ENCODE measurements at regions not wholly inside any gene's neighbourhood (a gene's known extent, or its start where the extent isn't known, plus 50 kb on each side); places are given as distances from the start of the nearest gene placed in this dataset.
"Not testable (repeated sequence)": the region's sequence is repeated elsewhere in the genome, so short reads cannot be mapped to it uniquely, and the experiment has no call there.

DNA sequence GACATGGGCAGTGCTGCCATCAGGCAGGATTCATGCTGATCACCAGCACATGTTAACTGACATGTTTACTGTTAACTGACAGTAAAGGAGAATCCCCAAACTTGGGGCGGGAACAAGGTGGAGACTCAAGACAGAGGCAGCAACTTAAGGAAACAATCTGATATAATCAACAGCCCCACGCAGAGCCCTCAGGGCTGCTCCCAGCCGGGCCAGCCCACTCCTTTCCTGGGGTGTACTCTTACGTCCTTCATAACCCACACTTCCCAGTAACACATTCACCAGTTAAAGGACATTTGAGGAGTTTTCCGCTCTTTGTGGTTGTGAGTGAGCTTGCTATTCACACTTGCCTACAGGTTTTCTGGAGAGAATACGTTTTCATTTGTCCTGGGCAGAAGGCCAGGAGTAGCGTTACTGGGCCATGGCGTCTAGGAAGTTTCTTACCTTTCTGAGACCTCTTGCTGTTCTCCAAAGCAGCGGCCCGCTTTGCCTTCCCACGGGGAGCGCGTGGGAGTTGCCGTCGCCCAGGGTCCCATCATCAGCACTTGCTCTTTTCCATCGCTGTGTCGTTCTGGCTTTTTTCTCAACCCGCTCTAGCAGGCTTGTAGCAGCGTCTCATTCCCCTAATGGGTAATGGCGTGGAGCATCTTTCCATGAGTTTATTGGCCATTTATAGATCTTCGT lies 56.4 kb downstream of the FOXF2 start:
- DNase-seq (ENCODE audit: low spot score) = no peak

- DNase-seq (ENCODE audit: low spot score) = no peak
Observed at GRCh38 chr6:1449896-1450295, 60.5 kb downstream of the FOXF2 start.

DNA sequence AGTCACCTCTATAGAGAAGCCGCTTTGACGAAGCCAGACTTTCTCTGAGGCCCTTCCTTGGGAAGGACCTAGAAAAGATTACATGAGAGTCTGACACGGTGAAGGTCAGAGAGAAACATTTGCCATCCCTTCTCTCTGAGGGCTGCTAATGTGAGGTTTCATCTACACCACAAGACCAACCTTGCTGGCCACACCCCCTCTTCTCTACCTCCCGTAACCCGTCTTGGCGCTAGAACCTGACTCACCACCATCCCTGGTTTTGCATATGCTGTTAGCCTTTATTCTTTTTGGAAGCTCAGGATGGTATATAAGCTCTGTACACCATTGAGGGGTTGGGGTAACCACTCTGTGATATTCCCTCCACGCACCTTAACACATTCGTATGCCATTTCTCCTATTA lies 63.6 kb downstream of the FOXF2 start:
- DNase-seq (ENCODE audit: low spot score) = no peak

GRCh38 chr6:1456816-1457215 lies 67.4 kb downstream of the FOXF2 start:
- DNase-seq (ENCODE audit: low spot score) = not testable (repeated sequence)

DNA sequence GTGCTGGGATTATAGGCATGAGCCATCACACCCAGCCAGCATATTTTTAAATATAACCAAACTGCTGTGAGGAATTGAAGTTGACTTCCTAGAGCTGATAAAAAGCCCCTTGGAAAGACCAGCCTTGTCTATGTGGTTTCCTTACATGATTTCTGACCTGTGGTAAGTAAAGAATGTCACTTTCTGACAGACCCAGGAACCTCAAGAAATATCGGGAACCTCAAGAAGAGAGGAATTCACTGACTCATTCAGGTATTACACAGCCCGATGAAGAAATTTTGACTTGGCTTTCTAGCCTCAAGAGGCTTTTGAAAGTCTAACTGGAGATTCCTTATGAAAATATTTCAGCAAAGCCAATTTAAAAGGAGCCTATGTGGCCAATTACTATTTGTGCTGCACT lies 71.8 kb downstream of the FOXF2 start:
- DNase-seq (ENCODE audit: low spot score) = no peak

GRCh38 chr6:1461736-1462135 lies 72.4 kb downstream of the FOXF2 start:
- no peak for DNase-seq (ENCODE audit: low spot score)

DNA sequence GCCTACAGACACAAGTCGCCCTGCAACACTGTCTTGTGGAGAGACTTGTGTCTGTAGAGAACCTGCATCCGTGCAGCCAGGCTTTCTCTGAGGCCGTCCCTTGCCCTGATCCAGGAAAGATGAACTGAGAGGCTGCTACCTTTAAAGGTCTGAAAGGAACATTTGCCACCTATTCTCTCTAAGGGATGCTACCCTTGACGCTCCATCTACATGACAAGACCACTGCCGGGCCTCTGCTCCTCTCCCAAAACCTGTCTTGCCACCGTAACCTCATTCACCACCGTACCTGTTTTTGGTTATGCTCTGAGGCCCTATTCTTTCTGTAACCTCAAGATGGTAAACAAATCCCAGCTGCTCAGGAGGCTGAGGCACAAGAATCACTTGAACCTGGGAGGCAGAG lies 73.9 kb downstream of the FOXF2 start:
- no peak for DNase-seq (ENCODE audit: low spot score)

GRCh38 chr6:1463751-1464426 lies 74.5 kb downstream of the FOXF2 start:
- no peak for DNase-seq (ENCODE audit: low spot score)

- DNase-seq (ENCODE audit: low spot score) = no peak
Observed at GRCh38 chr6:1464781-1465370, 75.5 kb downstream of the FOXF2 start.

DNA sequence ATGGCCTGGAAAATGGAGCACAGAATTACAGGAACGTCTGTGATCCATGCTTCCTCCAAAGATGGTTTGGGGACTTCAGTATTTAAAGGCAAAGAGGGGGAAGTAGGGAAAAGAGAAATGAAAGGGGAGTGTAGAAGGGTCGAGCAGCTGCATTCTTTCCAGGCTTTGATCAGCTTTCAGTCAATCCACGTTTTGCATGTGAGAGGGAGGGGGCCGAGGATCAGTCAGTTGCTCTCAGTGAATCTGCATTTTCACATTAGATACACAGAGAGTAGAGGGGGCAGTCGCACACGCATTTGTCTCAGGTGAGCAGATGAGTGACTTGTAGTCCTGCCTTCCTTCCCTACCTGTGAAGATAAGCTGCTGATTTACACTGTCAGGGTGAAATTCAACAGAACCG lies 78.8 kb downstream of the FOXF2 start:
- DNase-seq (ENCODE audit: low spot score) = no peak

GRCh38 chr6:1470040-1470439 lies 80.7 kb downstream of the FOXF2 start:
- no peak for DNase-seq (ENCODE audit: low spot score)

GRCh38 chr6:1472643-1473042 lies 83.3 kb downstream of the FOXF2 start:
- DNase-seq (ENCODE audit: low spot score) = no peak

DNA sequence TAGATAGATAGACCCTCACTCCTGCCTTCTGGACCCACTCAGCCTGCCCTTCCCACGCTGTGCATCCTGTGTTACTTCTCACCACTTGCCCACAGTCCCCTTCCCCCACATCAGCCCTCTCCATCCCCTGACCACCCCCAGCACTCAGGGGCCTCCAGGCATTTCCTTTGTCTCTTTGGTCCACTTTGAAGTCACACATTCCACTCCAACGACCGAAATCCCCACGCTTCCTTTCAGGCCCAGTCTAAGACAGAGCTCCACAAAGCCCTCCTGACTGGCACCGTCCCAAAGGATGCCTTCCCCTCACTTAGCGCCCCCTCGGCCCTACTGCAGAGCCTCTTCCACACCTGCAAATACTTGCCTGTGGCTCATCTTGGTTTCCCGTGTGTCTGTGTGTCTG lies 83.8 kb downstream of the FOXF2 start:
- no peak for DNase-seq (ENCODE audit: low spot score)

- DNase-seq (ENCODE audit: low spot score) = no peak
Observed at GRCh38 chr6:1473598-1473997, 84.2 kb downstream of the FOXF2 start.

- peak; percentile 14 for DNase-seq (ENCODE audit: low spot score)
Observed at GRCh38 chr6:1474205-1474604, 84.8 kb downstream of the FOXF2 start.

DNA sequence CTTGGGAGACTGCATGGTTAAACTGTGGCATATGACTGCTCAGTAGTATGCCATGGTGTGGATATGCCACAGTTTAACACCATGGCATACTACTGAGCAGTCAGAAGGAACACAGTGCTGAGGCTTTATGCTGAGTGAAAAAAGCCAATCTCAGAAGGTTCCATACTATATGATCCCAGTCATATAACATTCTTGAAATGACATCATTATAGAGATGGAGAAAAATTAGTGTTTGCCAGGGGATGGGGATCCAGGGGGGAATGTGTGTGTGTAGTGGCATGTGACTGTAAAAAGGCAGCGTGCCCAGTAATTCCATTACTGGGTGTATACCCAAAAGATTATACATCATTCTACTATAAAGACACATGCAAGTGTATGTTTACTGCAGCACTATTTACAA lies 85.8 kb downstream of the FOXF2 start:
- no peak for DNase-seq (ENCODE audit: low spot score)

- DNase-seq (ENCODE audit: low spot score) = no peak
Observed at GRCh38 chr6:1477432-1478090, 88.2 kb downstream of the FOXF2 start.

GRCh38 chr6:1478163-1478826 lies 88.9 kb downstream of the FOXF2 start:
- not testable (repeated sequence) for DNase-seq (ENCODE audit: low spot score)

DNA sequence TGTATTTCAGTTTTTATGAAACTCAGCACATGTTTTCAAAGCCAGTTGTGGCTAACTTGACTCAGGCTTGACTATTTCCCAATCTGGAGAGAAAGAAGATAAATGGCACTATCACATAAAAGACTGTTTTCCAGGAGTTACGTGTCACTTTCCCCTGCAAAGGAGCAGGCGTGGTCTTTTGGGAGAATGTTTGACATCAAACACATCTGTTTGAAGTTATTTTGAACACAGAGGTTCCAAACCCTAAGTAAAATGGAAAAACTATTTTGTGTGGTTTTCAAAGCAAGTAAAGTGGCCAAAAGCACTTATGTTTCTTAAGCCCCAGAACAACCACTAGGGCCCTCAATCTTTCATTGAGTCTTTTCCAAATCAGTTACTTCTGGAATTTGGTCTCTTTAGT lies 89.7 kb downstream of the FOXF2 start:
- DNase-seq (ENCODE audit: low spot score) = no peak

DNA sequence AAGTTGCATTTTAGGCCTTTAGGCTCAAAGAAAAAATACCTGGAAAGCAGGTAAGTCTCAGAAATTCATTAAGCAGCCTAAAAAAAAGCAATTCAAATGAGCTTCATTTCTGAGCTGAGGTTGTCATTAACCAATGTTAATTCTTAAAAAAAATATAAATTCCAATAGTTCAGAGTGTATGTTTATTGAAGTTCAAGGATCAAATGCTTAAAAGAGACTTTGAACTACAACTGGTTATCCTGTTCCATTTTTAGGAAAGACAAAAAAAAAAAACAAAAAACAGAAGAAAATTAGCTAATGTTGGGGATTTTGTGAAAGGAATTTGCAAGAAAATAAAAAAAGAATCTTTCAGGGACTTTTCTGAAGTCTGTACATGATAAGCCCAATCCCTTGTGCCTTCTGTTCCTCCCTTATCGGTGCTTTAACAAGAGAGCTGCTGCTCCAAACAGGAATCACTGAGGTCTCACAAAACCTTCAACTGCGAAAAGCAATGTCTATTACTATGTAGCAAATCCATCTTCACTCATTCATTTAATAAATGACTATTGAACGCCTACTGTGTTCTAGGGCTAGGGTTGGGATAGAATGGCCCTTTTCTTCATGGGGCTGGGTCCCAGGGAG lies 90.3 kb downstream of the FOXF2 start:
- DNase-seq (ENCODE audit: low spot score) = no peak

- no peak for DNase-seq (ENCODE audit: low spot score)
Observed at GRCh38 chr6:1481286-1481685, 91.9 kb downstream of the FOXF2 start.
